Endothelial cell (in vitro differentiated cells): ENCODE measurements at regions not wholly inside any gene's neighbourhood (a gene's known extent, or its start where the extent isn't known, plus 50 kb on each side); places are given as distances from the start of the nearest gene placed in this dataset.

Experiments used
- DNase-seq: peaks from one replicate; pipeline ENCODE4 v3.0.0; 2021; ENCODE audit warnings: low spot score
- H3K27ac Mint-ChIP-seq: one replicate; pipeline ENCODE4 v1.8.0; 2021; ENCODE audit warnings: mixed read lengths, inconsistent platforms; ENCODE audit not compliant: unreplicated experiment
- H3K27me3 Mint-ChIP-seq: one replicate; pipeline ENCODE4 v1.8.0; 2021; ENCODE audit warnings: mild to moderate bottlenecking, moderate library complexity, mixed read lengths, inconsistent platforms; ENCODE audit not compliant: unreplicated experiment
- H3K36me3 Mint-ChIP-seq: one replicate; pipeline ENCODE4 v1.8.0; 2021; ENCODE audit warnings: mild to moderate bottlenecking, low read depth, mixed read lengths, inconsistent platforms; ENCODE audit not compliant: unreplicated experiment
- H3K4me1 Mint-ChIP-seq: one replicate; pipeline ENCODE4 v1.8.0; 2021; ENCODE audit warnings: mild to moderate bottlenecking, mixed read lengths, inconsistent platforms; ENCODE audit not compliant: unreplicated experiment
- H3K4me3 Mint-ChIP-seq: one replicate; pipeline ENCODE4 v1.8.0; 2021; ENCODE audit warnings: mild to moderate bottlenecking, mixed read lengths, inconsistent platforms; ENCODE audit not compliant: unreplicated experiment
- H3K9me3 Mint-ChIP-seq: one replicate; pipeline ENCODE4 v1.8.0; 2021; ENCODE audit warnings: mixed read lengths, inconsistent platforms; ENCODE audit not compliant: unreplicated experiment
- CTCF ChIP-seq: fragments of 200-600 bp; sonication (generic); IDR thresholded peaks from one replicate; pipeline ENCODE4 v1.5.0; 2021; ENCODE audit warnings: antibody characterized with exemption; ENCODE audit not compliant: unreplicated experiment

- Mint-ChIP-seq H3K4me3 (no peak overlapping the region), H3K36me3 (peaks cover 6% of the 10 kb centered on the region), H3K9me3 (no peaks in the 10 kb centered on the region), H3K4me1 (peaks cover 3% of the 10 kb centered on the region), H3K27ac (no peak overlapping the region), H3K27me3 (peaks cover 10% of the 10 kb centered on the region)
- DNase-seq, result no peak
- no peak for TF ChIP-seq CTCF
These were observed 118.5 kb upstream of the CHST15 start for GRCh38 chr10:124211921-124212320.

- no peak for DNase-seq
- Mint-ChIP-seq H3K9me3 (no peaks in the 10 kb centered on the region), H3K4me3 (no peak overlapping the region), H3K4me1 (no peaks in the 10 kb centered on the region), H3K36me3 (peaks cover 6% of the 10 kb centered on the region), H3K27ac (no peak overlapping the region), H3K27me3 (peaks cover 6% of the 10 kb centered on the region)
- no peak for TF ChIP-seq CTCF
These were observed 116.9 kb upstream of the CHST15 start for GRCh38 chr10:124210263-124210662.

- no peaks in the 10 kb centered on the region for H3K9me3 Mint-ChIP-seq
- peaks cover 6% of the 10 kb centered on the region for H3K36me3 Mint-ChIP-seq
- H3K27me3 Mint-ChIP-seq, result peaks cover 6% of the 10 kb centered on the region
- no peak overlapping the region for H3K27ac Mint-ChIP-seq
- H3K4me3 Mint-ChIP-seq, result no peak overlapping the region
- TF ChIP-seq CTCF, result no peak
- no peaks in the 10 kb centered on the region for H3K4me1 Mint-ChIP-seq
- no peak for DNase-seq
These were observed 114.0 kb upstream of the CHST15 start for GRCh38 chr10:124207391-124207790.

GRCh38 chr10:124206616-124207015 is 113.2 kb upstream of the CHST15 start:
- Mint-ChIP-seq H3K27ac (no peak overlapping the region), H3K9me3 (no peaks in the 10 kb centered on the region), H3K36me3 (peaks cover 6% of the 10 kb centered on the region), H3K4me3 (no peak overlapping the region), H3K27me3 (peaks cover 6% of the 10 kb centered on the region), H3K4me1 (no peaks in the 10 kb centered on the region)
- DNase-seq, result no peak
- TF ChIP-seq CTCF, result no peak

- H3K27ac Mint-ChIP-seq, result no peak overlapping the region
- no peak for DNase-seq
- H3K4me3 Mint-ChIP-seq, result no peak overlapping the region
- peaks cover 6% of the 10 kb centered on the region for H3K36me3 Mint-ChIP-seq
- no peaks in the 10 kb centered on the region for H3K4me1 Mint-ChIP-seq
- peaks cover 4% of the 10 kb centered on the region for H3K27me3 Mint-ChIP-seq
- H3K9me3 Mint-ChIP-seq, result no peaks in the 10 kb centered on the region
- no peak for TF ChIP-seq CTCF
These were observed 112.0 kb upstream of the CHST15 start for GRCh38 chr10:124205432-124205831.
